Mucosa of descending colon (tissue), 3 donors: ENCODE measurements at regions not wholly inside any gene's neighbourhood (a gene's known extent, or its start where the extent isn't known, plus 50 kb on each side); places are given as distances from the start of the nearest gene placed in this dataset.

ENCODE experiments used
- ATAC-seq: fragments of 200-7000 bp; cut with Tn5 transposase; one replicate; pipeline ENCODE4 v1.9.1; 2020; ENCODE audit warnings: mild to moderate bottlenecking, moderate library complexity
- DNase-seq, 3 donors: peaks; one replicate each; pipeline ENCODE4 v3.0.0-alpha.2; 2020
- H3K36me3 ChIP-seq: fragments of 200-600 bp; one replicate; pipeline ENCODE4 v1.8.0; 2021; ENCODE audit warnings: low read depth, mild to moderate bottlenecking
- H3K4me1 ChIP-seq: fragments of 200-600 bp; one replicate; pipeline ENCODE4 v1.8.0; 2021; ENCODE audit warnings: low read depth, mild to moderate bottlenecking
- H3K4me3 ChIP-seq: fragments of 200-600 bp; one replicate; pipeline ENCODE4 v1.8.0; 2021; ENCODE audit warnings: mild to moderate bottlenecking
- H3K9me3 ChIP-seq: fragments of 200-600 bp; one replicate; pipeline ENCODE4 v1.8.0; 2021; ENCODE audit warnings: mild to moderate bottlenecking
- intact Hi-C, 2 donors: fragments of 100-400 bp; cut with DNase I in 1 of 2; cut with micrococcal nuclease in 1 of 2; formaldehyde crosslinking; loops; one replicate each; pipeline versions ENCODE4 v1.11.0 to v1.11.1; 2022; cut with DNase I, micrococcal nuclease
- TF ChIP-seq, protein P1 (sequence below): fragments of 200-600 bp; IDR thresholded peaks from one replicate; pipeline ENCODE4 v1.8.0; 2022; ENCODE audit warnings: antibody characterized with exemption, mild to moderate bottlenecking
- donor health status: DM: no; HTN: no; CAD: no; lungs with moderate emphysema.
- donor health status: DM: no; HTN: no; CAD: no.
- donor health status: DM: no; HTN: yes; CAD: no.

DNA sequence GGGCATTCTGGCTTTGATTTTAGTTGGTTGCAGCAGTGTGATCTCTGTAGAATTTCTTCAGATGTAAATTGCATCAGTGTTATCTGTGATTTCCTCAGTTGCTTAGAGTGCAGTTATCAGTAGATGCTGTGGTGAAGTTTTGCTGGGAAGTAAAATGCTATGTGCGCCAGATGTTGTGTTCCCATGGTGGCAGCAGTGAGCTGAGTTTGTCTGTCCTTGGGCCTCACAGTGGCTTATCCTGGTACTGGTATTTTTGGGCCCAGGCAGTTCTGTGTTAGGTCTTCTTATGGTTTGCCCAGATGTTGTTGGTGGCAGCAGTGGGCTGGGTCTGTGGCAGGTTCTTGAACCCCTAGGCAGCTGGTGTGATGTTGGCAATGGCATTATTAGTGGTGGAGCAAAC is 1242.1 kb downstream of the PLA2G4A start:
- TF ChIP-seq, protein P1, sequence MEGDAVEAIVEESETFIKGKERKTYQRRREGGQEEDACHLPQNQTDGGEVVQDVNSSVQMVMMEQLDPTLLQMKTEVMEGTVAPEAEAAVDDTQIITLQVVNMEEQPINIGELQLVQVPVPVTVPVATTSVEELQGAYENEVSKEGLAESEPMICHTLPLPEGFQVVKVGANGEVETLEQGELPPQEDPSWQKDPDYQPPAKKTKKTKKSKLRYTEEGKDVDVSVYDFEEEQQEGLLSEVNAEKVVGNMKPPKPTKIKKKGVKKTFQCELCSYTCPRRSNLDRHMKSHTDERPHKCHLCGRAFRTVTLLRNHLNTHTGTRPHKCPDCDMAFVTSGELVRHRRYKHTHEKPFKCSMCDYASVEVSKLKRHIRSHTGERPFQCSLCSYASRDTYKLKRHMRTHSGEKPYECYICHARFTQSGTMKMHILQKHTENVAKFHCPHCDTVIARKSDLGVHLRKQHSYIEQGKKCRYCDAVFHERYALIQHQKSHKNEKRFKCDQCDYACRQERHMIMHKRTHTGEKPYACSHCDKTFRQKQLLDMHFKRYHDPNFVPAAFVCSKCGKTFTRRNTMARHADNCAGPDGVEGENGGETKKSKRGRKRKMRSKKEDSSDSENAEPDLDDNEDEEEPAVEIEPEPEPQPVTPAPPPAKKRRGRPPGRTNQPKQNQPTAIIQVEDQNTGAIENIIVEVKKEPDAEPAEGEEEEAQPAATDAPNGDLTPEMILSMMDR: no peak
- Histone ChIP-seq H3K4me3 (no peak overlapping the region), H3K36me3 (no peaks in the 10 kb centered on the region), H3K9me3 (peaks cover 41% of the 10 kb centered on the region), H3K4me1 (no peaks in the 10 kb centered on the region)
- no peak for DNase-seq
- intact Hi-C loops: no loop called here
- no peak for ATAC-seq

- no peak for DNase-seq
- peaks cover 17% of the 10 kb centered on the region for H3K9me3 ChIP-seq
- no peak overlapping the region for H3K4me3 ChIP-seq
- TF ChIP-seq, protein P1: no peak
- intact Hi-C loops: no loop called here
- ATAC-seq: no peak
- no peaks in the 10 kb centered on the region for H3K36me3 ChIP-seq
- H3K4me1 ChIP-seq: no peaks in the 10 kb centered on the region
Measured at GRCh38 chr1:188089015-188089414, 1260.3 kb downstream of the PLA2G4A start.

DNA sequence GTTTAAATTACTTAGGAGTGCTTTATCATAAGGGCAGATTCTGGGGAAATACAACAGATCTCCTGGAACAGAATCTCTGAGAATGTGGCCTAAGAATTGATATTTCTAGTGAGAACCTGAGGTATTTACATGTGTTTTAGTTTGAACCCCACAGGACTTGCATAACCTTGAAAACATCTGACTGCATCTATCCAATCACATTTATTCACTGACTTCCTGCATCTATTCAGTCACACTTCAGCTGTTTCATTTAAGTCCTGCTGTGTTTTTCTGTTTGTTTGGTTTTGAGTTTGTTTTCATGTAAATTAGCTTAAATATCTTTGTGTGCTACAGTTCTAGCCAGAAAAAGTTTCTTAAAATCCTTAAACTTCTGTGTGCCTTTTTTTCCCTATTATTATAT is 1260.7 kb downstream of the PLA2G4A start:
- Histone ChIP-seq H3K36me3 (no peaks in the 10 kb centered on the region), H3K9me3 (peaks cover 17% of the 10 kb centered on the region), H3K4me1 (no peaks in the 10 kb centered on the region), H3K4me3 (no peak overlapping the region)
- intact Hi-C loops: no loop called here
- DNase-seq: no peak
- TF ChIP-seq, protein P1: no peak
- no peak for ATAC-seq

- no peak overlapping the region for H3K4me3 ChIP-seq
- no peaks in the 10 kb centered on the region for H3K4me1 ChIP-seq
- H3K9me3 ChIP-seq: peaks cover 24% of the 10 kb centered on the region
- intact Hi-C loops: no loop called here
- DNase-seq (no peak), ATAC-seq (no peak)
- TF ChIP-seq, protein P1: no peak
- H3K36me3 ChIP-seq: no peaks in the 10 kb centered on the region
Measured at GRCh38 chr1:188096521-188096920, 1267.8 kb downstream of the PLA2G4A start.

DNA sequence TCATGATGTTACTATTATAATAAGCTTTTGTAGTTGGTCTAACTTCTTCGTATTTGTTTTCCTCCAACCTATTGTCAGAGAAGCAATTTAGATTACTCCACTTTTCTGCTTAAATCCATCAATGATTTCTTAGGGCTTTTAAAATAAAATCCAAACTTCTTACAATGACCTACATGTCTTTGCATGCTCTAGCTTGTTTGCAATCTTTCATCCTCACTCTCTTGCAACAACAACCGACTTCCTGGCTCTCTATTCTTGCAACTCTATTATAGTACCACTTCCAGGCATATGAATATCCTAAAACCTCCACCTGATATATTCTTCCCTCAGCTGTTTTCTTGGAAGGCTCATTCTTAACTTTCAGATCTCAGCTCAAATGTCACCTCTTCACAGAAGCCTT is 1288.7 kb downstream of the PLA2G4A start:
- no peaks in the 10 kb centered on the region for H3K36me3 ChIP-seq
- peaks cover 3% of the 10 kb centered on the region for H3K9me3 ChIP-seq
- H3K4me3 ChIP-seq: no peak overlapping the region
- TF ChIP-seq, protein P1: no peak
- ATAC-seq (no peak), DNase-seq (no peak)
- intact Hi-C loops: no loop called here
- no peaks in the 10 kb centered on the region for H3K4me1 ChIP-seq

DNA sequence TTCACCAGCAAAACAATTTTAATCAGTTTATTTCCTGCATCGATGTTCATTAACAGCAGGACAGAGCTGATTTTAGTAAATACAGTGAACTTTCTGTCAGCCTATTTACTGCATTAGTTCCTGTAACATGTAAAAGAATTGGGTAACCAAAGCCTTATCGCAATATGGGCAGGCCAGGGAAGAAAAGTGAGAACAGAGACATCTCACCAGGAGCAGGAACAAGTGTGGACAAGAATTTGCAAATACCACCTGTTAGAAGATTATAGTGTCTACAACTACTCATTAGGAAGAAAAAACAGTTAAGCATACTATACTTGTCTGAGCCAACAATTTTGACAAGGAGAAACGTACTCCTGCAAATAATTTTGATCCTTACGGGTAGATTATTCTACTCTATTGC is 1293.9 kb downstream of the PLA2G4A start:
- intact Hi-C loops: no loop called here
- Histone ChIP-seq H3K9me3 (no peaks in the 10 kb centered on the region), H3K36me3 (no peaks in the 10 kb centered on the region), H3K4me1 (no peaks in the 10 kb centered on the region), H3K4me3 (no peak overlapping the region)
- DNase-seq: no peak
- TF ChIP-seq, protein P1: no peak
- no peak for ATAC-seq
